ENCODE measurements at regions not wholly inside any gene's neighbourhood (a gene's known extent, or its start where the extent isn't known, plus 50 kb on each side); places are given as distances from the start of the nearest gene placed in this dataset.

DNA sequence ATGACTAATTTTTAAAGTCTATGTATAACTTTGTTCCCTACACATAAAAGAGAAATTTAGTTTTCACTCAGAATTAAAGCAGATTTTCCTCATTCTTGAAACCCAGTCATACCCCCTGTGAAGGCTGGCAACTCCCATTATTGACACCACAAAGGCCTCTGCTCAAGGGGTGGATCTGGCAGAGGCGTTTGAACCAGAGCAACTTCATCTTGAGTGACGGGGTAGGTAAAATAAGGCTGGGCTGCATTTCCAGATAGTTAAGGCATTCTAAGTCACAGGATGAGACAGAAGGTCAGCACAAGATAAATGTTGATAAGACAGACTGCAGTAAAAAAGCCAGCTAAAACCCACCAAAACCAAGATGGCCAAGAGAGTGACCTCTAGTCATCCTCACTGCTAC is 177.2 kb upstream of the OR13F1 start:
- DNase-seq (ENCODE audit: low spot score), result no peak
- Histone ChIP-seq H3K9me3 (ENCODE audit: control insufficient read depth in 4 of 4, low read length in 3 of 4) (no peaks in the 10 kb centered on the region), H3K9ac (ENCODE audit: low read depth in 1 of 2, low read length in 2 of 2) (no peak overlapping the region), H3K27ac (ENCODE audit: low read depth in 1 of 2, low read length in 2 of 2) (no peak overlapping the region), H3K4me1 (ENCODE audit: control insufficient read depth in 4 of 4, insufficient read depth in 4 of 4, low read length in 3 of 4) (peaks cover 0 to 3% (median under 1%) of the 10 kb centered on the region in 4 donors), H3K27me3 (ENCODE audit: control insufficient read depth in 4 of 4, insufficient read depth in 4 of 4, low read length in 3 of 4) (no peaks in the 10 kb centered on the region), H3K36me3 (ENCODE audit: control insufficient read depth in 4 of 4, insufficient read depth in 3 of 4, low read depth in 1 of 4, low read length in 3 of 4) (no peaks in the 10 kb centered on the region), H3K4me3 (ENCODE audit: low read depth in 1 of 3, low read length in 3 of 3) (no peak overlapping the region)
- no peak for TF ChIP-seq FOXA1 (IDR thresholded peaks at IDR 0.05)
- TF ChIP-seq, protein P1, sequence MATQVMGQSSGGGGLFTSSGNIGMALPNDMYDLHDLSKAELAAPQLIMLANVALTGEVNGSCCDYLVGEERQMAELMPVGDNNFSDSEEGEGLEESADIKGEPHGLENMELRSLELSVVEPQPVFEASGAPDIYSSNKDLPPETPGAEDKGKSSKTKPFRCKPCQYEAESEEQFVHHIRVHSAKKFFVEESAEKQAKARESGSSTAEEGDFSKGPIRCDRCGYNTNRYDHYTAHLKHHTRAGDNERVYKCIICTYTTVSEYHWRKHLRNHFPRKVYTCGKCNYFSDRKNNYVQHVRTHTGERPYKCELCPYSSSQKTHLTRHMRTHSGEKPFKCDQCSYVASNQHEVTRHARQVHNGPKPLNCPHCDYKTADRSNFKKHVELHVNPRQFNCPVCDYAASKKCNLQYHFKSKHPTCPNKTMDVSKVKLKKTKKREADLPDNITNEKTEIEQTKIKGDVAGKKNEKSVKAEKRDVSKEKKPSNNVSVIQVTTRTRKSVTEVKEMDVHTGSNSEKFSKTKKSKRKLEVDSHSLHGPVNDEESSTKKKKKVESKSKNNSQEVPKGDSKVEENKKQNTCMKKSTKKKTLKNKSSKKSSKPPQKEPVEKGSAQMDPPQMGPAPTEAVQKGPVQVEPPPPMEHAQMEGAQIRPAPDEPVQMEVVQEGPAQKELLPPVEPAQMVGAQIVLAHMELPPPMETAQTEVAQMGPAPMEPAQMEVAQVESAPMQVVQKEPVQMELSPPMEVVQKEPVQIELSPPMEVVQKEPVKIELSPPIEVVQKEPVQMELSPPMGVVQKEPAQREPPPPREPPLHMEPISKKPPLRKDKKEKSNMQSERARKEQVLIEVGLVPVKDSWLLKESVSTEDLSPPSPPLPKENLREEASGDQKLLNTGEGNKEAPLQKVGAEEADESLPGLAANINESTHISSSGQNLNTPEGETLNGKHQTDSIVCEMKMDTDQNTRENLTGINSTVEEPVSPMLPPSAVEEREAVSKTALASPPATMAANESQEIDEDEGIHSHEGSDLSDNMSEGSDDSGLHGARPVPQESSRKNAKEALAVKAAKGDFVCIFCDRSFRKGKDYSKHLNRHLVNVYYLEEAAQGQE (IDR thresholded peaks at IDR 0.05), result no peak
- TF ChIP-seq, protein P2, sequence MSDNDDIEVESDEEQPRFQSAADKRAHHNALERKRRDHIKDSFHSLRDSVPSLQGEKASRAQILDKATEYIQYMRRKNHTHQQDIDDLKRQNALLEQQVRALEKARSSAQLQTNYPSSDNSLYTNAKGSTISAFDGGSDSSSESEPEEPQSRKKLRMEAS (IDR thresholded peaks at IDR 0.05), result no peak
- no peak for TF ChIP-seq EGR1 (IDR thresholded peaks at IDR 0.05; ENCODE audit: low read depth in 2 of 2)
- TF ChIP-seq RXRA (IDR thresholded peaks at IDR 0.05), result no peak
- no peak for TF ChIP-seq GABPA (IDR thresholded peaks at IDR 0.05 in 1 of 2, conservative IDR thresholded peaks at IDR 0.05 in 1 of 2)
- no peak for TF ChIP-seq YY1 (IDR thresholded peaks at IDR 0.05)
- no peak for TF ChIP-seq NR2F2 (IDR thresholded peaks at IDR 0.05)
- TF ChIP-seq HNF4A (conservative IDR thresholded peaks at IDR 0.05), result no peak
- TF ChIP-seq, protein P3, sequence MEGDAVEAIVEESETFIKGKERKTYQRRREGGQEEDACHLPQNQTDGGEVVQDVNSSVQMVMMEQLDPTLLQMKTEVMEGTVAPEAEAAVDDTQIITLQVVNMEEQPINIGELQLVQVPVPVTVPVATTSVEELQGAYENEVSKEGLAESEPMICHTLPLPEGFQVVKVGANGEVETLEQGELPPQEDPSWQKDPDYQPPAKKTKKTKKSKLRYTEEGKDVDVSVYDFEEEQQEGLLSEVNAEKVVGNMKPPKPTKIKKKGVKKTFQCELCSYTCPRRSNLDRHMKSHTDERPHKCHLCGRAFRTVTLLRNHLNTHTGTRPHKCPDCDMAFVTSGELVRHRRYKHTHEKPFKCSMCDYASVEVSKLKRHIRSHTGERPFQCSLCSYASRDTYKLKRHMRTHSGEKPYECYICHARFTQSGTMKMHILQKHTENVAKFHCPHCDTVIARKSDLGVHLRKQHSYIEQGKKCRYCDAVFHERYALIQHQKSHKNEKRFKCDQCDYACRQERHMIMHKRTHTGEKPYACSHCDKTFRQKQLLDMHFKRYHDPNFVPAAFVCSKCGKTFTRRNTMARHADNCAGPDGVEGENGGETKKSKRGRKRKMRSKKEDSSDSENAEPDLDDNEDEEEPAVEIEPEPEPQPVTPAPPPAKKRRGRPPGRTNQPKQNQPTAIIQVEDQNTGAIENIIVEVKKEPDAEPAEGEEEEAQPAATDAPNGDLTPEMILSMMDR (IDR thresholded peaks at IDR 0.05; ENCODE audit: low read depth, low read length, missing input control), result no peak
- no peak for TF ChIP-seq TAF1 (conservative IDR thresholded peaks at IDR 0.05)
- TF ChIP-seq FOXA2 (IDR thresholded peaks at IDR 0.05), result no peak
- TF ChIP-seq JUND (IDR thresholded peaks at IDR 0.05), result no peak
- TF ChIP-seq, protein P4, sequence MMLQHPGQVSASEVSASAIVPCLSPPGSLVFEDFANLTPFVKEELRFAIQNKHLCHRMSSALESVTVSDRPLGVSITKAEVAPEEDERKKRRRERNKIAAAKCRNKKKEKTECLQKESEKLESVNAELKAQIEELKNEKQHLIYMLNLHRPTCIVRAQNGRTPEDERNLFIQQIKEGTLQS (IDR thresholded peaks at IDR 0.05), result no peak
- no peak for TF ChIP-seq RAD21 (IDR thresholded peaks at IDR 0.05)
- no peak for TF ChIP-seq HNF4G (IDR thresholded peaks at IDR 0.05)
- 87% methylated on average over 2 of the region's 2 CpGs for WGBS

DNA sequence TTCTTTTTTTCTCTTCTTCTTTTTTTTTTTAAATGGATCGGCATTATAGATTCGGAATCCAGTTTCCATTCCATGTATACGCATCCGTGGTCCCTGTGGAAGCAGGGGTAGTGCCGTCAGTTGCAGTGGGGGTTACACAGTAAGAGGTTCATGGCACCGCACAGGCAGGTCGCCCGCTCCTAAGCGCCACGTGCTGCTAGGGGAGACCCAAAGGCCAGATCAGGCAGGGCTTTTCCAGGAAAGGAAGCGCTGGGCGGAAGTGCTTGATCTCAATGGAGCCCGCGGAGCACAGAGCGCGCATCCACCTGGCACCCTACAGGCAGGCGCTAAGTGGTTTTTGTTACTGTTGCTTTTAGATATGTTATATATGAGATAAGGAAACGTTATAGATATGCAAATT is 174.8 kb upstream of the OR13F1 start:
- H3K4me3 ChIP-seq (ENCODE audit: low read depth in 1 of 3, low read length in 3 of 3), result no peak overlapping the region
- H3K27ac ChIP-seq (ENCODE audit: low read depth in 1 of 2, low read length in 2 of 2), result no peak overlapping the region
- TF ChIP-seq HNF4A (conservative IDR thresholded peaks at IDR 0.05), result no peak
- no peak for TF ChIP-seq NR2F2 (IDR thresholded peaks at IDR 0.05)
- WGBS, result 94% methylated on average over 18 of the region's 18 CpGs
- no peaks in the 10 kb centered on the region for H3K27me3 ChIP-seq (ENCODE audit: control insufficient read depth in 4 of 4, insufficient read depth in 4 of 4, low read length in 3 of 4)
- H3K9ac ChIP-seq (ENCODE audit: low read depth in 1 of 2, low read length in 2 of 2), result no peak overlapping the region
- H3K4me1 ChIP-seq (ENCODE audit: control insufficient read depth in 4 of 4, insufficient read depth in 4 of 4, low read length in 3 of 4), result peaks cover 0 to 3% (median under 1%) of the 10 kb centered on the region in 4 donors
- peaks cover 0 to 3% (median under 1%) of the 10 kb centered on the region in 4 donors for H3K9me3 ChIP-seq (ENCODE audit: control insufficient read depth in 4 of 4, low read length in 3 of 4)
- H3K36me3 ChIP-seq (ENCODE audit: control insufficient read depth in 4 of 4, insufficient read depth in 3 of 4, low read depth in 1 of 4, low read length in 3 of 4), result no peaks in the 10 kb centered on the region
- no peak for DNase-seq (ENCODE audit: low spot score)

Data from liver (tissue), 8 donors.